HCT116 (cell line): ENCODE measurements at regions not wholly inside any gene's neighbourhood (a gene's known extent, or its start where the extent isn't known, plus 50 kb on each side); places are given as distances from the start of the nearest gene placed in this dataset.

Experiments
- ATAC-seq: fragments of 200-7000 bp; cut with Tn5 transposase; 2 replicates; pipeline ENCODE4 v1.9.1; 2020; ENCODE audit warnings: mild to moderate bottlenecking, moderate library complexity
- BruUV-seq: library from RNA; stranded (reverse); fragments of 400-500 nt; replicated peaks from 2 replicates; lab custom pipeline; 2021; lab: Mats Ljungman, UMichigan
- CTCF ChIA-PET: fragments of 300-600 bp; sonication (Branson Sonifier 250); formaldehyde crosslinking; loops from one replicate; lab custom pipeline; 2021; ENCODE audit warnings: antibody characterized with exemption; lab: Charles Lee
- POLR2A ChIA-PET: fragments of 300-600, 350-600 bp; sonication (Branson Sonifier 250); formaldehyde crosslinking; loops from one replicate; lab custom pipeline; 2021; ENCODE audit warnings: antibody characterized with exemption; lab: Charles Lee
- RAD21 ChIA-PET, 2 experiments: fragments of 300-600 bp; sonication (Branson Sonifier 250); formaldehyde crosslinking; loops; one replicate each; lab custom pipeline; 2023; ENCODE audit warnings: low total read pairs in 2 of 2; ENCODE audit not compliant: uncharacterized antibody in 2 of 2, unreplicated experiment in 2 of 2, low non-redundant PET in 1 of 2; lab: Charles Lee
- DNase-seq: peaks from one replicate; pipeline ENCODE4 v3.0.0-alpha.2; 2010; ENCODE audit warnings: low read depth, low spot score
- H2AFZ ChIP-seq: fragments of 200-600 bp; shearing (Covaris generic), sonication (generic); 2 replicates; pipeline ENCODE4 v1.6.1; 2017; ENCODE audit warnings: low read depth, mixed run types, mixed read lengths, antibody characterized with exemption, low read length; ENCODE audit not compliant: poor library complexity, severe bottlenecking
- H3K27ac ChIP-seq: 2 replicates; pipeline ENCODE4 v1.5.1; 2012; ENCODE audit warnings: low read depth, low read length
- H3K27me3 ChIP-seq: fragments of 200-600 bp; sonication (generic); 2 replicates; pipeline ENCODE4 v1.6.1; 2016; ENCODE audit warnings: mixed run types, low read length, mixed read lengths; ENCODE audit not compliant: insufficient read depth
- H3K36me3 ChIP-seq, 2 experiments: fragments of 200-500 bp in 1 of 2; fragments of 200-600 bp in 1 of 2; sonication (Bioruptor generic) in 1 of 2; sonication (generic) in 1 of 2; 2 replicates each; pipeline versions ENCODE4 v1.5.1 to v1.6.1; 2014 to 2016; ENCODE audit warnings: low read length in 2 of 2, inconsistent platforms in 1 of 2, mixed read lengths in 1 of 2, mixed run types in 1 of 2; ENCODE audit not compliant: insufficient read depth in 2 of 2, control insufficient read depth in 1 of 2
- H3K4me1 ChIP-seq, 2 experiments: fragments of 200-600 bp in 1 of 2; sonication (generic) in 1 of 2; 2 replicates each; pipeline versions ENCODE4 v1.5.1 to v1.6.1; 2012 to 2017; ENCODE audit warnings: low read length in 2 of 2, inconsistent platforms in 1 of 2, mild to moderate bottlenecking in 1 of 2, mixed read lengths in 1 of 2, mixed run types in 1 of 2, moderate library complexity in 1 of 2; ENCODE audit not compliant: insufficient read depth in 2 of 2, control insufficient read depth in 1 of 2
- H3K4me2 ChIP-seq: fragments of 200-600 bp; sonication (generic); 2 replicates; pipeline ENCODE4 v1.6.1; 2017; ENCODE audit warnings: mixed run types, low read length, mixed read lengths
- H3K4me3 ChIP-seq, 2 experiments: fragments of 200-600 bp in 1 of 2; sonication (generic) in 1 of 2; replicated peaks in 1 of 2; 2 replicates each; pipeline ENCODE4 v1.5.1; 2011 to 2016; ENCODE audit warnings: low read length in 2 of 2, control low read depth in 1 of 2, low read depth in 1 of 2, mild to moderate bottlenecking in 1 of 2, mixed read lengths in 1 of 2, mixed run types in 1 of 2
- H3K79me2 ChIP-seq: fragments of 200-600 bp; sonication (generic); 2 replicates; pipeline ENCODE4 v1.6.1; 2017; ENCODE audit warnings: mild to moderate bottlenecking, mixed run types, low read length, moderate library complexity, mixed read lengths; ENCODE audit not compliant: insufficient read depth
- H3K9ac ChIP-seq: fragments of 200-600 bp; sonication (generic); 2 replicates; pipeline ENCODE4 v1.6.1; 2016; ENCODE audit warnings: low read length, mixed read lengths
- H3K9me2 ChIP-seq: fragments of 200-600 bp; sonication (generic), shearing (Covaris generic); 2 replicates; pipeline ENCODE4 v1.6.1; 2017; ENCODE audit warnings: mixed run types, mild to moderate bottlenecking, moderate library complexity; ENCODE audit not compliant: insufficient read depth
- H3K9me3 ChIP-seq, 2 experiments: fragments of 200-500 bp in 1 of 2; fragments of 200-600 bp in 1 of 2; sonication (Bioruptor generic) in 1 of 2; sonication (generic) in 1 of 2; 2 replicates each; pipeline ENCODE4 v1.6.1; 2014 to 2017; ENCODE audit warnings: low read length in 2 of 2, mixed read lengths in 2 of 2, inconsistent platforms in 1 of 2, low read depth in 1 of 2, mild to moderate bottlenecking in 1 of 2, mixed run types in 1 of 2, moderate library complexity in 1 of 2; ENCODE audit not compliant: control insufficient read depth in 1 of 2, insufficient read depth in 1 of 2
- H4K20me1 ChIP-seq: fragments of 200-600 bp; sonication (generic), shearing (Covaris generic); 2 replicates; pipeline ENCODE4 v1.6.1; 2017; ENCODE audit warnings: mixed run types, mild to moderate bottlenecking, moderate library complexity; ENCODE audit not compliant: insufficient read depth
- CBX3 ChIP-seq: IDR thresholded peaks from 2 replicates; pipeline ENCODE4 v1.6.1; 2012; ENCODE audit warnings: low read depth
- CTCF ChIP-seq, 3 experiments: fragments of 200-600 bp in 1 of 3; sonication (generic) in 1 of 3; IDR thresholded peaks in 2 of 3; conservative IDR thresholded peaks in 1 of 3; 2 replicates each; pipeline ENCODE4 v1.5.1; 2012 to 2017; ENCODE audit warnings: low read depth in 2 of 3, low read length in 2 of 3, antibody characterized with exemption in 1 of 3, borderline replicate concordance in 1 of 3, control low read depth in 1 of 3, mild to moderate bottlenecking in 1 of 3, mixed read lengths in 1 of 3, mixed run types in 1 of 3, moderate library complexity in 1 of 3; ENCODE audit not compliant: insufficient read depth in 1 of 3
- EGR1 ChIP-seq: IDR thresholded peaks from 2 replicates; pipeline ENCODE4 v1.6.1; 2012; ENCODE audit warnings: low read depth
- JUND ChIP-seq: IDR thresholded peaks from 2 replicates; pipeline ENCODE4 v1.6.1; 2012
- POLR2A ChIP-seq: IDR thresholded peaks from 2 replicates; pipeline ENCODE4 v1.7.0; 2011; ENCODE audit warnings: borderline replicate concordance; ENCODE audit not compliant: insufficient read depth, insufficient read length; ENCODE audit errors: extremely low read depth
- POLR2AphosphoS5 ChIP-seq: IDR thresholded peaks from 2 replicates; pipeline ENCODE4 v1.6.1; 2011; ENCODE audit warnings: mild to moderate bottlenecking, low read depth, low read length, moderate library complexity
- RAD21 ChIP-seq: IDR thresholded peaks from 2 replicates; pipeline ENCODE4 v1.6.1; 2012; ENCODE audit warnings: low read depth, mild to moderate bottlenecking
- SP1 ChIP-seq: IDR thresholded peaks from 2 replicates; pipeline ENCODE4 v1.6.1; 2012; ENCODE audit warnings: low read depth
- SRF ChIP-seq: IDR thresholded peaks from 2 replicates; pipeline ENCODE4 v1.6.1; 2012; ENCODE audit warnings: low read depth
- TCF7L2 ChIP-seq: IDR thresholded peaks from 2 replicates; pipeline ENCODE4 v1.7.0; 2011; ENCODE audit warnings: borderline replicate concordance, inconsistent platforms; ENCODE audit not compliant: insufficient read depth, insufficient read length; ENCODE audit errors: extremely low read depth
- ZNF274 ChIP-seq: fragments of 200-500 bp; sonication (Bioruptor generic); IDR thresholded peaks from 2 replicates; pipeline ENCODE4 v1.6.1; 2014; ENCODE audit warnings: mild to moderate bottlenecking, low read depth, low read length, inconsistent platforms
- intact Hi-C: fragments of 100-400 bp; cut with micrococcal nuclease; formaldehyde crosslinking; loops from 2 replicates; pipeline ENCODE4 v1.10.0; 2022
- TF ChIP-seq, protein P1 (sequence below): IDR thresholded peaks from 2 replicates; pipeline ENCODE4 v1.6.1; 2012

DNA sequence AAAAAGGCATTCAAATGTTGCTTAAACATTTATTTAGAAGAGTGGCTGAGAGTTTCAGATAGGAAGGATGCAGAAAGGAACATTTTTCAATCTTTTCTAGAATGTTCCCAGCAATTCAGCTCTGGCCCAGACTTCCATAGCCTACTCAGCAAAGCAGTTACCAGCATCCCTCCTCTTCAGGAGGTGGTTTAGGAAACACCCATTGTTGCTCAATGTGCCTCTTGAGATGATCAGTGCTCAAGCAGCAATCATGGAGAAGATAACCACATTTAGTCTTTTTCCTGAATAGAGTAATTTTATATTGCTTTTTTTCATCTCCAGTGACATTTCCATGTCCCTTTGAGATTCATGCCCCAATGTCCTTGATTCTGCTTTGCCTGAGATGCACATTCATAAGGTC is 328.7 kb upstream of the PPARGC1A start:
- no TSS peak for BruUV-seq
- TF ChIP-seq, protein P1, sequence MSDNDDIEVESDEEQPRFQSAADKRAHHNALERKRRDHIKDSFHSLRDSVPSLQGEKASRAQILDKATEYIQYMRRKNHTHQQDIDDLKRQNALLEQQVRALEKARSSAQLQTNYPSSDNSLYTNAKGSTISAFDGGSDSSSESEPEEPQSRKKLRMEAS = no peak
- TF ChIP-seq POLR2A (no peak), SRF (no peak), ZNF274 (no peak), SP1 (no peak), CBX3 (no peak), CTCF (IDR thresholded peaks at IDR 0.05 in 2 of 3, conservative IDR thresholded peaks at IDR 0.05 in 1 of 3; ENCODE audit: borderline replicate concordance in 1 of 3, insufficient read depth in 1 of 3, low read depth in 2 of 3, low read length in 2 of 3) (no peak), TCF7L2 (no peak), JUND (no peak), POLR2AphosphoS5 (no peak), EGR1 (no peak), RAD21 (no peak)
- no peaks in the 10 kb centered on the region for H3K9me3 ChIP-seq
- ATAC-seq = no peak
- no peak overlapping the region for H3K9ac ChIP-seq
- no peak overlapping the region for H3K4me2 ChIP-seq
- H3K79me2 ChIP-seq = no peaks in the 10 kb centered on the region
- no peaks in the 10 kb centered on the region for H3K36me3 ChIP-seq
- H3K27ac ChIP-seq = no peak overlapping the region
- H2AFZ ChIP-seq = no peak overlapping the region
- no peak for DNase-seq
- H3K27me3 ChIP-seq = no peaks in the 10 kb centered on the region
- POLR2A ChIA-PET = no interaction called here
- CTCF ChIA-PET = no interaction called here
- no peak overlapping the region for H3K4me3 ChIP-seq
- intact Hi-C loops = no loop called here
- no peaks in the 10 kb centered on the region for H3K9me2 ChIP-seq
- H3K4me1 ChIP-seq = no peaks in the 10 kb centered on the region
- RAD21 ChIA-PET = no interaction called here
- no peaks in the 10 kb centered on the region for H4K20me1 ChIP-seq
